IMR-90 (cell line): ENCODE measurements at regions not wholly inside any gene's neighbourhood (a gene's known extent, or its start where the extent isn't known, plus 50 kb on each side); places are given as distances from the start of the nearest gene placed in this dataset.

ENCODE experiments used
- CEBPB ChIP-seq: IDR thresholded peaks from 2 replicates; pipeline ENCODE4 v1.6.1; 2012; ENCODE audit warnings: low read depth, low read length, improper control_type of control experiment
- CTCF ChIP-seq: conservative IDR thresholded peaks from 2 replicates; pipeline ENCODE4 v1.5.1; 2012; ENCODE audit warnings: mild to moderate bottlenecking, low read depth, low read length, improper control_type of control experiment
- ELK1 ChIP-seq: fragments of 150-350 bp; IDR thresholded peaks from 2 replicates; pipeline ENCODE4 v1.6.1; 2016; ENCODE audit warnings: low read depth, mild to moderate bottlenecking, low read length, moderate library complexity, borderline replicate concordance
- MXI1 ChIP-seq: IDR thresholded peaks from 2 replicates; pipeline ENCODE4 v1.6.1; 2012; ENCODE audit warnings: low read depth, mild to moderate bottlenecking, low read length, moderate library complexity, borderline replicate concordance
- POLR2A ChIP-seq: IDR thresholded peaks from 2 replicates; pipeline ENCODE4 v1.6.1; 2012; ENCODE audit warnings: mild to moderate bottlenecking, low read depth, low read length
- RAD21 ChIP-seq: IDR thresholded peaks from 2 replicates; pipeline ENCODE4 v1.6.1; 2012; ENCODE audit warnings: low read length, improper control_type of control experiment
- RCOR1 ChIP-seq: IDR thresholded peaks from 2 replicates; pipeline ENCODE4 v1.6.1; 2012; ENCODE audit warnings: mild to moderate bottlenecking, low read length, improper control_type of control experiment; ENCODE audit not compliant: insufficient replicate concordance
- RFX5 ChIP-seq: IDR thresholded peaks from 2 replicates; pipeline ENCODE4 v1.8.0; 2012; ENCODE audit warnings: low read depth, mild to moderate bottlenecking, low read length, moderate library complexity

GRCh38 chr2:57894381-57894780, 152.2 kb upstream of the VRK2 start:
- no peak for TF ChIP-seq CTCF
- no peak for TF ChIP-seq ELK1
- TF ChIP-seq POLR2A: no peak
- TF ChIP-seq RFX5: no peak
- TF ChIP-seq MXI1: no peak
- no peak for TF ChIP-seq RCOR1
- no peak for TF ChIP-seq RAD21
- no peak for TF ChIP-seq CEBPB
